IMR-90 (cell line): ENCODE measurements at regions not wholly inside any gene's neighbourhood (a gene's known extent, or its start where the extent isn't known, plus 50 kb on each side); places are given as distances from the start of the nearest gene placed in this dataset.

Experiments used
- ATAC-seq: fragments of 200-7000 bp; cut with Tn5 transposase; 2 replicates; pipeline ENCODE4 v1.9.1; 2020; ENCODE audit warnings: low read depth, mild to moderate bottlenecking, moderate library complexity
- BruUV-seq: library from RNA; stranded (reverse); fragments of 400-500 nt; replicated peaks from 2 replicates; lab custom pipeline; 2021; lab: Mats Ljungman, UMichigan
- CTCF ChIA-PET: fragments of 300-600 bp; formaldehyde crosslinking; extraction: SDS; loops from one replicate; lab custom pipeline; 2021; ENCODE audit warnings: antibody characterized with exemption; lab: Yijun Ruan, JAX
- POLR2A ChIA-PET: fragments of 300-600 bp; sonication (Branson Sonifier 250); formaldehyde crosslinking; loops from one replicate; lab custom pipeline; 2022; ENCODE audit warnings: antibody characterized with exemption; ENCODE audit not compliant: unreplicated experiment; lab: Charles Lee
- DNase-seq: peaks from one replicate; pipeline ENCODE4 v3.0.0; 2013
- H2AFZ ChIP-seq: replicated peaks from 2 replicates; pipeline ENCODE3; 2013; ENCODE audit warnings: low read length, mild to moderate bottlenecking; ENCODE audit not compliant: poor library complexity
- H2AK5ac ChIP-seq: 2 replicates; pipeline ENCODE4 v1.6.1; 2013; ENCODE audit warnings: low read depth, low read length, inconsistent platforms
- H2AK9ac ChIP-seq: replicated peaks from 2 replicates; pipeline ENCODE3; 2013; ENCODE audit warnings: mild to moderate bottlenecking, low read depth, low read length, moderate library complexity; ENCODE audit not compliant: poor library complexity
- H2BK120ac ChIP-seq: 2 replicates; pipeline ENCODE4 v1.6.1; 2013; ENCODE audit warnings: low read depth, low read length, inconsistent platforms
- H2BK15ac ChIP-seq: 3 replicates; pipeline ENCODE4 v1.6.1; 2013; ENCODE audit warnings: low read depth, low read length, inconsistent platforms
- H2BK20ac ChIP-seq: 2 replicates; pipeline ENCODE4 v1.6.1; 2013; ENCODE audit warnings: low read depth, mild to moderate bottlenecking, inconsistent platforms, low read length, moderate library complexity
- H2BK5ac ChIP-seq: 2 replicates; pipeline ENCODE4 v1.6.1; 2013; ENCODE audit warnings: mild to moderate bottlenecking, low read depth, low read length, inconsistent platforms; ENCODE audit not compliant: poor library complexity, severe bottlenecking
- H3K14ac ChIP-seq: replicated peaks from 2 replicates; pipeline ENCODE4 v1.6.1; 2013; ENCODE audit warnings: low read depth, low read length, inconsistent platforms
- H3K18ac ChIP-seq: 2 replicates; pipeline ENCODE4 v1.6.1; 2013; ENCODE audit warnings: low read depth, low read length, control low read depth
- H3K23ac ChIP-seq: 2 replicates; pipeline ENCODE4 v1.6.1; 2013; ENCODE audit warnings: low read depth, low read length, inconsistent platforms
- H3K27ac ChIP-seq: 2 replicates; pipeline ENCODE4 v1.5.1; 2013; ENCODE audit warnings: mild to moderate bottlenecking, control low read depth, low read length; ENCODE audit not compliant: insufficient read depth
- H3K27me3 ChIP-seq: 2 replicates; pipeline ENCODE4 v1.6.1; 2013; ENCODE audit warnings: low read length; ENCODE audit not compliant: control insufficient read depth, insufficient read depth
- H3K36me3 ChIP-seq: 2 replicates; pipeline ENCODE4 v1.6.1; 2013; ENCODE audit warnings: low read length, mixed read lengths; ENCODE audit not compliant: control insufficient read depth, insufficient read depth
- H3K4ac ChIP-seq: 2 replicates; pipeline ENCODE4 v1.6.1; 2013; ENCODE audit warnings: low read depth, low read length, inconsistent platforms
- H3K4me1 ChIP-seq: 2 replicates; pipeline ENCODE4 v1.6.1; 2013; ENCODE audit warnings: low read length, mixed read lengths; ENCODE audit not compliant: control insufficient read depth, insufficient read depth
- H3K4me2 ChIP-seq: 2 replicates; pipeline ENCODE4 v1.6.1; 2013; ENCODE audit warnings: low read depth, mild to moderate bottlenecking, control low read depth, low read length, moderate library complexity
- H3K4me3 ChIP-seq: 2 replicates; pipeline ENCODE4 v1.5.1; 2013; ENCODE audit warnings: low read depth, mild to moderate bottlenecking, control low read depth, low read length, moderate library complexity; ENCODE audit not compliant: insufficient read depth
- H3K56ac ChIP-seq: 2 replicates; pipeline ENCODE4 v1.6.1; 2013; ENCODE audit warnings: low read length, inconsistent platforms; ENCODE audit not compliant: insufficient read depth; ENCODE audit errors: extremely low read depth
- H3K79me1 ChIP-seq, 2 experiments: 2 replicates each; pipeline ENCODE4 v1.6.1; 2013; ENCODE audit warnings: low read length in 2 of 2, inconsistent platforms in 1 of 2, low read depth in 1 of 2
- H3K9ac ChIP-seq: 2 replicates; pipeline ENCODE4 v1.6.1; 2013; ENCODE audit warnings: low read depth, low read length, control low read depth
- H3K9me1 ChIP-seq: 2 replicates; pipeline ENCODE4 v1.6.1; 2013; ENCODE audit warnings: low read length, inconsistent platforms; ENCODE audit not compliant: insufficient read depth
- H3K9me3 ChIP-seq: 2 replicates; pipeline ENCODE4 v1.6.1; 2013; ENCODE audit warnings: low read length; ENCODE audit not compliant: control insufficient read depth, insufficient read depth
- H4K20me1 ChIP-seq: 2 replicates; pipeline ENCODE4 v1.6.1; 2013; ENCODE audit warnings: low read length, inconsistent platforms; ENCODE audit not compliant: insufficient read depth
- H4K5ac ChIP-seq: 2 replicates; pipeline ENCODE4 v1.6.1; 2013; ENCODE audit warnings: mild to moderate bottlenecking, low read depth, low read length, control low read depth
- H4K8ac ChIP-seq, 2 experiments: 2 replicates each; pipeline ENCODE4 v1.6.1; 2013; ENCODE audit warnings: low read depth in 2 of 2, low read length in 2 of 2, control low read depth in 1 of 2, inconsistent platforms in 1 of 2
- H4K91ac ChIP-seq: 2 replicates; pipeline ENCODE4 v1.6.1; 2013; ENCODE audit warnings: low read depth, low read length, inconsistent platforms; ENCODE audit not compliant: insufficient read depth
- BHLHE40 ChIP-seq: fragments of 150-350 bp; IDR thresholded peaks from 2 replicates; pipeline ENCODE4 v1.6.1; 2016; ENCODE audit warnings: mild to moderate bottlenecking, low read depth, low read length
- CEBPB ChIP-seq: IDR thresholded peaks from 2 replicates; pipeline ENCODE4 v1.6.1; 2012; ENCODE audit warnings: low read depth, low read length, improper control_type of control experiment
- CHD1 ChIP-seq: IDR thresholded peaks from 2 replicates; pipeline ENCODE4 v1.6.1; 2012; ENCODE audit warnings: low read depth, low read length, improper control_type of control experiment
- CTCF ChIP-seq: conservative IDR thresholded peaks from 2 replicates; pipeline ENCODE4 v1.5.1; 2012; ENCODE audit warnings: mild to moderate bottlenecking, low read depth, low read length, improper control_type of control experiment
- FOS ChIP-seq: fragments of 150-350 bp; IDR thresholded peaks from 2 replicates; pipeline ENCODE4 v1.6.1; 2016; ENCODE audit warnings: low read depth, low read length
- MAFK ChIP-seq: IDR thresholded peaks from 2 replicates; pipeline ENCODE4 v1.6.1; 2012; ENCODE audit warnings: low read depth, low read length, improper control_type of control experiment
- MAZ ChIP-seq: IDR thresholded peaks from 2 replicates; pipeline ENCODE4 v1.6.1; 2012; ENCODE audit warnings: low read depth, mild to moderate bottlenecking, low read length, improper control_type of control experiment, moderate library complexity, borderline replicate concordance
- MXI1 ChIP-seq: IDR thresholded peaks from 2 replicates; pipeline ENCODE4 v1.6.1; 2012; ENCODE audit warnings: low read depth, mild to moderate bottlenecking, low read length, moderate library complexity, borderline replicate concordance
- NFE2L2 ChIP-seq: fragments of 150-350 bp; IDR thresholded peaks from 2 replicates; pipeline ENCODE4 v1.6.1; 2016; ENCODE audit warnings: low read depth, mild to moderate bottlenecking, low read length
- POLR2A ChIP-seq: IDR thresholded peaks from 2 replicates; pipeline ENCODE4 v1.6.1; 2012; ENCODE audit warnings: mild to moderate bottlenecking, low read depth, low read length
- RAD21 ChIP-seq: IDR thresholded peaks from 2 replicates; pipeline ENCODE4 v1.6.1; 2012; ENCODE audit warnings: low read length, improper control_type of control experiment
- RCOR1 ChIP-seq: IDR thresholded peaks from 2 replicates; pipeline ENCODE4 v1.6.1; 2012; ENCODE audit warnings: mild to moderate bottlenecking, low read length, improper control_type of control experiment; ENCODE audit not compliant: insufficient replicate concordance
- RFX5 ChIP-seq: IDR thresholded peaks from 2 replicates; pipeline ENCODE4 v1.8.0; 2012; ENCODE audit warnings: low read depth, mild to moderate bottlenecking, low read length, moderate library complexity
- SMC3 ChIP-seq: fragments of 150-350 bp; IDR thresholded peaks from 2 replicates; pipeline ENCODE4 v1.6.1; 2016; ENCODE audit warnings: low read depth, mild to moderate bottlenecking, antibody characterized with exemption, low read length, moderate library complexity
- dilution Hi-C: fragments of 300-500 bp; cut with HindIII; formaldehyde crosslinking; loops from one replicate; pipeline ENCODE4 v1.14.3; 2018; ENCODE audit warnings: low sequenced_read_pairs; ENCODE audit not compliant: unreplicated experiment
- in situ Hi-C: fragments of 300-500 bp; cut with MboI; formaldehyde crosslinking; loops from 3 replicates; pipeline ENCODE4 v1.14.3; 2019; ENCODE audit warnings: low sequenced_read_pairs, inconsistent platforms, mixed read lengths
- intact Hi-C: fragments of 100-400 bp; cut with micrococcal nuclease; formaldehyde crosslinking; loops from 2 replicates; pipeline ENCODE4 v1.10.0; 2022
- TF ChIP-seq, protein P1 (sequence below): fragments of 150-350 bp; IDR thresholded peaks from 2 replicates; pipeline ENCODE4 v1.6.1; 2016; ENCODE audit warnings: low read depth, mild to moderate bottlenecking, low read length, moderate library complexity, borderline replicate concordance
- TF ChIP-seq, protein P2 (sequence below): fragments of 150-350 bp; IDR thresholded peaks from 2 replicates; pipeline ENCODE4 v1.6.1; 2017; ENCODE audit warnings: mild to moderate bottlenecking, antibody characterized with exemption, low read length, low read depth

DNA sequence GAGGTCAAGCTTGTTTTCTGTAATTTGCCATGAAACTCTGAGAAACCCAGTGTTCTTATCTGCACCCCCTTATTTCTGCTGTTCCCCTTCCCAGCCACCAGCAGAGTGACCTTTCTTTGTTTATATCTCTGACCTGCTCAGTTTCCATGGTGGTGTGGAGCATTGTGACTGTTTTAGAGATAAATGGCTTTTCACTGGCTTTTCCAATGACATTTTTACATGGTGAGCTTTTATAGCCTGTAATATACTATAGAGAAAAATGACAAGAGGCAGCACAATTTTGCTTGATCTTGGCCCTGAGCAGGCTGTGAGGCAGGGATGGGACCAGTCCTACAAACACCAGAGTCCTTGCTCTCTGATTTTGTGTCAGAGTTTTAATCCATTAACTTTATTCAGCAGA, 233.9 kb downstream of the FAT3 start:
- Histone ChIP-seq H3K23ac (no peak overlapping the region), H3K36me3 (no peaks in the 10 kb centered on the region), H3K4me3 (no peak overlapping the region), H3K27me3 (no peaks in the 10 kb centered on the region), H4K5ac (no peak overlapping the region), H3K9me1 (no peaks in the 10 kb centered on the region), H4K20me1 (no peaks in the 10 kb centered on the region), H4K91ac (no peak overlapping the region), H3K4me2 (no peak overlapping the region), H2BK5ac (no peak overlapping the region), H3K14ac (no peak overlapping the region), H2BK120ac (no peak overlapping the region), H2AFZ (no peak overlapping the region), H3K4me1 (no peaks in the 10 kb centered on the region), H2AK5ac (no peak overlapping the region), H3K18ac (no peak overlapping the region), H2AK9ac (no peak overlapping the region), H3K27ac (no peak overlapping the region), H3K79me1 (no peaks in the 10 kb centered on the region), H2BK15ac (no peak overlapping the region), H2BK20ac (no peak overlapping the region), H3K4ac (no peak overlapping the region), H3K56ac (no peak overlapping the region), H4K8ac (no peak overlapping the region), H3K9ac (no peak overlapping the region), H3K9me3 (no peaks in the 10 kb centered on the region)
- no peak for TF ChIP-seq RFX5
- no peak for TF ChIP-seq POLR2A
- TF ChIP-seq RAD21: no peak
- TF ChIP-seq MAFK: no peak
- TF ChIP-seq, protein P1, sequence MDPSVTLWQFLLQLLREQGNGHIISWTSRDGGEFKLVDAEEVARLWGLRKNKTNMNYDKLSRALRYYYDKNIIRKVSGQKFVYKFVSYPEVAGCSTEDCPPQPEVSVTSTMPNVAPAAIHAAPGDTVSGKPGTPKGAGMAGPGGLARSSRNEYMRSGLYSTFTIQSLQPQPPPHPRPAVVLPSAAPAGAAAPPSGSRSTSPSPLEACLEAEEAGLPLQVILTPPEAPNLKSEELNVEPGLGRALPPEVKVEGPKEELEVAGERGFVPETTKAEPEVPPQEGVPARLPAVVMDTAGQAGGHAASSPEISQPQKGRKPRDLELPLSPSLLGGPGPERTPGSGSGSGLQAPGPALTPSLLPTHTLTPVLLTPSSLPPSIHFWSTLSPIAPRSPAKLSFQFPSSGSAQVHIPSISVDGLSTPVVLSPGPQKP: no peak
- no peak for TF ChIP-seq CHD1
- no peak for TF ChIP-seq SMC3
- no peak for TF ChIP-seq MAZ
- TF ChIP-seq BHLHE40: no peak
- no peak for TF ChIP-seq CEBPB
- no peak for TF ChIP-seq MXI1
- TF ChIP-seq FOS: no peak
- TF ChIP-seq NFE2L2: no peak
- TF ChIP-seq RCOR1: no peak
- no peak for TF ChIP-seq CTCF
- TF ChIP-seq, protein P2, sequence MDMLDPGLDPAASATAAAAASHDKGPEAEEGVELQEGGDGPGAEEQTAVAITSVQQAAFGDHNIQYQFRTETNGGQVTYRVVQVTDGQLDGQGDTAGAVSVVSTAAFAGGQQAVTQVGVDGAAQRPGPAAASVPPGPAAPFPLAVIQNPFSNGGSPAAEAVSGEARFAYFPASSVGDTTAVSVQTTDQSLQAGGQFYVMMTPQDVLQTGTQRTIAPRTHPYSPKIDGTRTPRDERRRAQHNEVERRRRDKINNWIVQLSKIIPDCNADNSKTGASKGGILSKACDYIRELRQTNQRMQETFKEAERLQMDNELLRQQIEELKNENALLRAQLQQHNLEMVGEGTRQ: no peak
- POLR2A ChIA-PET: no interaction called here
- DNase-seq (no peak), ATAC-seq (no peak)
- dilution Hi-C loops: no loop called here
- no TSS peak for BruUV-seq
- intact Hi-C loops: loop anchor here (10.0 kb wide), 1 partner anchor 234 kb away; the partner anchor contains the start of gene FAT3
- in situ Hi-C loops: no loop called here
- CTCF ChIA-PET: no interaction called here
